ENCODE measurements at regions not wholly inside any gene's neighbourhood (a gene's known extent, or its start where the extent isn't known, plus 50 kb on each side); places are given as distances from the start of the nearest gene placed in this dataset.

- TF ChIP-seq EZH2 (IDR thresholded peaks at IDR 0.05; ENCODE audit: borderline replicate concordance, low read depth, low read length, poor library complexity, severe bottlenecking), result no peak
- no peak for TF ChIP-seq CTCF (conservative IDR thresholded peaks at IDR 0.05; ENCODE audit: low read depth, low read length)
These were observed 50.3 kb upstream of the ID2 start for GRCh38 chr2:8631465-8632005.
